A673 (cell line): ENCODE measurements at regions not wholly inside any gene's neighbourhood (a gene's known extent, or its start where the extent isn't known, plus 50 kb on each side); places are given as distances from the start of the nearest gene placed in this dataset.

Experiments used
- BruUV-seq: library from RNA; stranded (reverse); fragments of 400-500 nt; replicated peaks from 2 replicates; lab custom pipeline; 2021; lab: Mats Ljungman, UMichigan
- CTCF ChIA-PET: fragments of 300-600 bp; sonication (Branson Sonifier 250); formaldehyde crosslinking; loops from one replicate; lab custom pipeline; 2022; ENCODE audit warnings: antibody characterized with exemption; lab: Charles Lee
- POLR2A ChIA-PET: fragments of 300-600 bp; sonication (Branson Sonifier 250); formaldehyde crosslinking; loops from one replicate; lab custom pipeline; 2022; ENCODE audit warnings: antibody characterized with exemption; ENCODE audit not compliant: low non-redundant PET; lab: Charles Lee
- DNase-seq: peaks from one replicate; pipeline ENCODE4 v3.0.0-alpha.2; 2015; ENCODE audit warnings: low spot score
- H3K27ac ChIP-seq: fragments of 200-600 bp; sonication (generic); 2 replicates; pipeline ENCODE4 v1.5.1; 2016; ENCODE audit warnings: mixed run types, low read depth, mild to moderate bottlenecking, mixed read lengths, antibody characterized with exemption, low read length; ENCODE audit not compliant: poor library complexity, severe bottlenecking
- H3K27me3 ChIP-seq: fragments of 200-600 bp; sonication (generic); replicated peaks from 2 replicates; pipeline ENCODE4 v1.6.1; 2017; ENCODE audit warnings: mixed run types, low read depth, mild to moderate bottlenecking, mixed read lengths, antibody characterized with exemption, low read length; ENCODE audit not compliant: insufficient read depth, poor library complexity
- H3K36me3 ChIP-seq: fragments of 200-600 bp; sonication (generic); 2 replicates; pipeline ENCODE4 v1.6.1; 2016; ENCODE audit warnings: mixed run types, mild to moderate bottlenecking, mixed read lengths, antibody characterized with exemption, low read length; ENCODE audit not compliant: insufficient read depth, poor library complexity, severe bottlenecking
- H3K4me1 ChIP-seq: fragments of 200-600 bp; sonication (generic); 2 replicates; pipeline ENCODE4 v1.6.1; 2017; ENCODE audit warnings: mixed run types, mild to moderate bottlenecking, mixed read lengths, antibody characterized with exemption, low read length; ENCODE audit not compliant: insufficient read depth, poor library complexity, severe bottlenecking
- H3K4me3 ChIP-seq: fragments of 200-600 bp; sonication (generic); 2 replicates; pipeline ENCODE4 v1.5.1; 2016; ENCODE audit warnings: low read depth, mixed run types, mild to moderate bottlenecking, mixed read lengths, low read length; ENCODE audit not compliant: poor library complexity, severe bottlenecking
- H3K9me3 ChIP-seq: fragments of 200-600 bp; sonication (generic); 2 replicates; pipeline ENCODE4 v1.6.1; 2016; ENCODE audit warnings: mixed run types, low read depth, mild to moderate bottlenecking, mixed read lengths, antibody characterized with exemption, low read length; ENCODE audit not compliant: poor library complexity, severe bottlenecking
- CTCF ChIP-seq: fragments of 300-800, 200-600 bp; sonication (generic); conservative IDR thresholded peaks from 2 replicates; pipeline ENCODE4 v1.5.1; 2017; ENCODE audit warnings: low read depth, mild to moderate bottlenecking, antibody characterized with exemption, low read length, moderate library complexity, mixed read lengths
- EZH2 ChIP-seq: fragments of 200-600 bp; sonication (generic); IDR thresholded peaks from 2 replicates; pipeline ENCODE4 v1.6.1; 2017; ENCODE audit warnings: borderline replicate concordance, low read depth, mild to moderate bottlenecking, mixed read lengths, antibody characterized with exemption, low read length; ENCODE audit not compliant: poor library complexity, severe bottlenecking
- intact Hi-C: fragments of 100-400 bp; cut with micrococcal nuclease; formaldehyde crosslinking; loops from one replicate; pipeline ENCODE4 v1.10.0; 2022; ENCODE audit not compliant: unreplicated experiment

DNA sequence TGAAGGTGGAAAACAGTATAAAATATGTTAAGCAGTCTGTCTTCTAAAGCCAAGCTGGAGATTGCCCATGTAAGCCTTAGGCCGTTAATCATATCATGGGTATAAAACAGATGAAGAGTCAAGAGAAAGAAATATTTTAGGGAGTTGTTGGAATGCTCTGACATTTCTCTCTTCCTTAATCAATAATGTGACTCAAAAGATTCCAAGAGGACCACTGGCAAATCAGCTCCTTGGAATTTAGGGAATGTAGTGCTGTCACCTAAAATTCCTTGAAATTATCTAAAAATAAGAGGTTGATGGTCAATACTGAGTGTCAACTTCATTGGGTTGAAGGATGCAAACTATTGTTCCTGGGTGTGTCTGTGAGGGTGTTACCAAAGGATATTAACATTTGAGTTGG, 525.9 kb downstream of the KCNA4 start:
- Histone ChIP-seq H3K4me1 (no peaks in the 10 kb centered on the region), H3K9me3 (no peaks in the 10 kb centered on the region), H3K4me3 (no peak overlapping the region), H3K36me3 (no peaks in the 10 kb centered on the region), H3K27ac (no peak overlapping the region), H3K27me3 (peaks cover 11% of the 10 kb centered on the region)
- no peak for TF ChIP-seq EZH2
- no peak for TF ChIP-seq CTCF
- POLR2A ChIA-PET, result no interaction called here
- no peak for DNase-seq
- intact Hi-C loops, result no loop called here
- CTCF ChIA-PET, result no interaction called here
- BruUV-seq, result no TSS peak

DNA sequence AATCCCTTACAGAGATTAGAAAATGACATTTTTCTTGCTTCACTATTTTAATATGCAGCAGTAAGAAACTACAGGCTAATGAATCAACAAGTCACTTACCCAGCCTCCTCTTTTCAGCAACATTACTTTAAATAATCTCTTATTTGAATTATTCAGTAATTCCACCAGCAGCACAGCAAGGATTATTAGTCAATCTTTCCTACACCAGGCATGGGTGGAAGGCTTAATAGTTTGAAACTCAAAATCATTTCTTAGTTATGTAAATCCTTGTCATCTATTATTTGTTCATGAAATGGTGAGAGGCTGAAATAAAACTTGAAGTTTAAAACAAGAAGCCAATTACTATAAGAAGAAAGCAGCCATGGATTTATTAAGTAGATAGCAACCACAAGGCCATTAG, 530.5 kb downstream of the KCNA4 start:
- CTCF ChIA-PET, result no interaction called here
- Histone ChIP-seq H3K4me1 (no peaks in the 10 kb centered on the region), H3K4me3 (no peak overlapping the region), H3K27ac (no peak overlapping the region), H3K36me3 (no peaks in the 10 kb centered on the region), H3K9me3 (no peaks in the 10 kb centered on the region), H3K27me3 (peaks cover 6% of the 10 kb centered on the region)
- TF ChIP-seq CTCF, result no peak
- TF ChIP-seq EZH2, result no peak
- POLR2A ChIA-PET, result no interaction called here
- BruUV-seq, result no TSS peak
- intact Hi-C loops, result no loop called here
- DNase-seq, result peak; percentile 26

GRCh38 chr11:29485641-29486040, 531.2 kb downstream of the KCNA4 start:
- Histone ChIP-seq H3K4me3 (no peak overlapping the region), H3K27ac (no peak overlapping the region), H3K4me1 (no peaks in the 10 kb centered on the region), H3K27me3 (peaks cover 9% of the 10 kb centered on the region), H3K36me3 (no peaks in the 10 kb centered on the region), H3K9me3 (no peaks in the 10 kb centered on the region)
- no TSS peak for BruUV-seq
- ChIA-PET POLR2A (no interaction called here), CTCF (no interaction called here)
- DNase-seq, result no peak
- intact Hi-C loops, result no loop called here
- TF ChIP-seq EZH2 (no peak), CTCF (no peak)
